ENCODE measurements at regions not wholly inside any gene's neighbourhood (a gene's known extent, or its start where the extent isn't known, plus 50 kb on each side); places are given as distances from the start of the nearest gene placed in this dataset.
"Not testable (repeated sequence)": the region's sequence is repeated elsewhere in the genome, so short reads cannot be mapped to it uniquely, and the experiment has no call there.

DNA sequence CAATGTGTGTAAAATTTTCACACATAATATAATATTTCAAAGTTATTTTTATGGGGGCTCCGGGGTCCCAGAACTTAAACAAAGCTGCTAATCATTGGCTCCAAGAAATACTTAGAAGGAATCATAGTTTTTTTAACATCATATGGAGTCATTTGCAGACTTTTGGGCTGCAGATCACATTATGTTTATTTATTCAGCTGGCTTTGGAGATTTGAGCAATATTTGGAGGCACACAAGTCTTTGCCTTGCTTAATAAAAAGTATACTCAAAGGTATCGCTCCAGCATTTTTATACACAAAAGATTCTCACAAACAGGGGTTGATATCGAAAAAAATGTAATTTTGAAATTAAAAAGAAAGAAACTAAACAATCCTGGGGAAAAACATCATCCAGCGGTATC, 382.5 kb upstream of the TENM3 start:
- DNase-seq (ENCODE audit: extremely low read depth in 1 of 2, low read depth in 1 of 2) = no peak

DNA sequence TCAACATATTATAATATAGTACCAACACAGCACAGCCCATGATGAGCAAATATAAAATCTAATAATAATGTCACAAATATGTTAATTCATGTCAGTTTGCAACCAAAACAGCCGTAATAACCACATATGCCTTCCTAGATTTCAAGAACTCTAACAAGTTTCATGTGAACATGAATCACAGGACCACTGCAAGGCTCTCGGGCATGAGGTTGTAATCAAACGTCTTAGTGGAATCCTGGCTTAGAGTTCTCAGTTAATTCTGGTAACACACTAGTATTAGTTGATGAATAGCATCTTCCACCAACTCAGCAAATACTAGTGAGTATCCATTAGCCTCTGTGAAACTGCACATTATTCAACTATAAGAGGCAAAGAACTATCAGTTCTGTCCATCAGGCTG, 379.3 kb upstream of the TENM3 start:
- DNase-seq (ENCODE audit: extremely low read depth in 1 of 2, low read depth in 1 of 2) = no peak

DNA sequence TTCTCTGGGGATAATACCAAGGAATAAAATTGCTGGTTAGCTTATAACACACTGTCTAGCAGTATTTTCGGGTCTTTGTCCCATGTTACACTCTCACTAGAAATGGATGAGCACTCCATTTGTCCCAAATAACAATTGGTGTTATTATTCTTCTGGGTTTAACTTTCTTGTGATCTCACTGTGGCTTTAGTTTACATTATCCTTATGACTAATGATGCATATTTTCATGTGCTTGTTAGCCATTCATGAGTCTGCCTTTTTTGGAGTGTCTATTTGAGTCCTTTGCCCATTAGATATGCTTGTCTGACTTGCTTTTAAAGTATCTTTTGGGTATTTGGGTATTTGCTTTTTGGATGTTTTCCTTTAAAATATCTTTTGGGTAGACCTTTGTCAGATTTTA, 372.9 kb upstream of the TENM3 start:
- no peak for DNase-seq (ENCODE audit: extremely low read depth in 1 of 2, low read depth in 1 of 2)

DNA sequence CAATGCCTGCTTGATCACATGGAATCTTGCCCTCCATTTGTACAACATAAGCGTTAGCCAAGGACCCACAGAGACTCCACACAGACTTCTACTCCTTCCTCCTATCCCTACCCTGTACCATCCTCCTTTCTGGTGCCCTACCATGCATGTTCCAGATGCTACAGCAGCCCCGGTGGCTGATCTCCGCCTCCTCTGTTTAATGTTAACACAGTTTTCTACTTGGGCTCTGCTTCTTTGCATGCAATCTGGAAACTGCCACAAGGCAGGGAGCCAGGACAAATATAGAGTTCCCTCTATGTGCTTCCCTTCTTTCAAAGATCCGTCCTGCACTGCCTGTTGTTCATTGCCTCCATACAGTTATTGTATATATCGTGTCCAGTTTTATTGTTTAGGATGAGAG, 368.6 kb upstream of the TENM3 start:
- no peak for DNase-seq (ENCODE audit: extremely low read depth in 1 of 2, low read depth in 1 of 2)

DNA sequence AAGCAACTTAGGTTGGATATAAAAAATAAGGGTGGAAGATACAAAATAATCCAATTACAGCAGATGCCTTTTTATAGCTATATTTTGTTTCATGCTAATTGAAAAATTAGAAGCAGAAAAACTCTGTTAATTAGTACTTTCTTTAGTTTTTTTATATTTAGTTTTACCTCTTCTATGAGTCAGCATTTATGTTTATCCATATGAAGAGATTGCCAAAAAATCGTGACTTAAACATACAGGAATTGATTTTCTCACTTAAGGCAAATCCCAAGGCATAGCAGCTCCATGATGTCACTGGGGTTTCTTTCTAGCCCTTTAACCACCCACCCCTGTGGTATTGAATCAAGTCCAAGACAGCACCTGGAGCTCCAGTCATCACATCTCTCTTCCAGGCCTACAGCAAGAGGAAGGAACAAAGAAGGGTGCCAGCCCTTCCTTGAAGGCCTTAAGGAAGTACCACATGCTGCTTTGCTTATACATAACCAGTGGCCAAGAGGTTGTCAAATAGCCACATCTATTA, 365.8 kb upstream of the TENM3 start:
- DNase-seq (ENCODE audit: extremely low read depth in 1 of 2, low read depth in 1 of 2) = no peak

DNA sequence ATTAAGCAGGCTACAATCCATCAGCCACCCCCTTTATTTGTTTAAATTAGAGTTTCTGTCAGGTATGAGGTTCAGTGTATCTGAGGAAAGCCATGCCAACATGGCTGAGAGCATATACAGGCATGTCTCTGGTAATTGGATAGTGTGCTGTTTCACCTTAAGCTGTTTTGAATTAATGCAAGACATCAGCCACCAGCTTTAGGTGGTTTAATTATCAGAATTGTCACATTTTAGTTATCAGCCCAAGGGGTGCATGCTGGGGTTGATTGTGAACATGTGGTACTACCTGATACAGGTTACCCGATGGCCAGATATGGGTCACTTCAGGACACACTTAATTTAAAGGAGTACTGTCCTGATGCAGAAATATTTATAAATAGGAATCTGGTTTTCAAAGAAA, 353.2 kb upstream of the TENM3 start:
- DNase-seq (ENCODE audit: extremely low read depth in 1 of 2, low read depth in 1 of 2) = no peak

DNA sequence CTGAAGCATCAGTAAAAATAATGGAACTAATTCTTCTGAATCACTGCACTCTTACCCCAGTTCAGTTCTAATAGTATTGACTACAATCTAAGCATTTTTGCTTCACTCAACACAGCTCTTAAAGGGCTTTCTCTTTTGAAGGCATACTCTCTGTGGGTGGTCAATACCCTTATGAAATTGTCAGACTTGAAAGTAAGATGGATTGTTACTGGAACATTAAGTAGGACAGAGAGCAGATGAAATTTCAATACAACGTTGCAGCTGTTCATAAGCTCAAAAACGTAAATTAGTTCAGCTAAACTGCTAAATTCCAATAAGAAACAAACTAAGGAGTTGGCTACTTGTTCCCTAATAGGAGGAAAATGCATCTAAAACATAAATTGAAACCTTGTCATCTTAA, 352.3 kb upstream of the TENM3 start:
- DNase-seq (ENCODE audit: extremely low read depth in 1 of 2, low read depth in 1 of 2) = no peak

DNA sequence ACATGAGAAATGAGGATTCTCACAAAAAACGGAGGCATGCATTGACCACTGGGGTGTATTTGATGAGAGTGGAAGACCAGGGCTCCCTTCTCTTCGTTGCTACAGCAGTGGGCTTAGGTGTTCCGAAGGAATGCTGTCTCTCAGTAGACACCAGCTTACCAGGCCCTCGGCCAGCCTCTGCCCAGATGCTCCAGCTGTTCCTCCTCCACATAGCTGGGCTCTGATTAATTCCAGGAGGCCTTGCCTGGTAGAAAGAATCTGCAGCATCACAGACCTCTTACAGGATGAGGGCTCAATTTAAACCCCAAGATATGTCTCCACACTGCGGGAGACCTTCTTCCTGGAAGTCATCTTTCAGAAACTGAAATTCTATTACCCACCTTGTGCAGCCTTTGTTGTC, 346.6 kb upstream of the TENM3 start:
- DNase-seq (ENCODE audit: extremely low read depth in 1 of 2, low read depth in 1 of 2) = no peak

DNA sequence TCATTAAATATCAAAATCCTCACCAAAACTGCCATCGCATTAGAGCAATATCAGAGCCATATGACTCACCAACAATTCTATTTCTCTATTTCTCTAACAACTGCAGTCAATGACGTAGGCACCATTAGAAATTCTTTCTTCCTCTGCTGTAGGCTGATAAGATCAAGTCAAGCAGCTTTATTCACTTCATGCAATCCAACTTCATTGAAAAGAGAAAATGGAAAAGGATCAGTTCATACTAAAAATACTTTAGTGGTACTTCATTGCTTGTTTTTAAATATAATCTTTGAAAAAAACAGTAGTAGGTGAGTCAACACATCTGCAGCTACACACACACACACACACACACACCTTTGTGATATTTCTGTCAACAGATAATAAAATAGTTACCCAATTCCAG, 345.3 kb upstream of the TENM3 start:
- no peak for DNase-seq (ENCODE audit: extremely low read depth in 1 of 2, low read depth in 1 of 2)

DNA sequence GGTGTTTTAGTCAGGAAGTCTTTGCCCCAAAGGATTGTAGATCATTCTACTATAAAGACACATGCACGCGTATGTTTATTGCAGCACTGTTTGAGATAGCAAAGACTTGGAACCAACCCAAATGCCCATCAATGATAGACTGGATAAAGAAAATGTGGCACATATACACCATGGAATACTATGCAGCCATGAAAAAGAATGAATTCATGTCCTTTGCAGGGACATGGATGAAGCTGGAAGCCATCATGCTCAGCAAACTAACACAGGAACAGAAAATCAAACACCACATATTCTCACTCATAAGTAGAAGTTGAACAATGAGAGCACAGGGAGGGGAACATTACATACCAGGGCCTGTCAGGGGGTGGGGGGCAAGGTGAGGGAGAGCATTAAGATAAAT, 340.8 kb upstream of the TENM3 start:
- not testable (repeated sequence) for DNase-seq (ENCODE audit: extremely low read depth in 1 of 2, low read depth in 1 of 2)

DNA sequence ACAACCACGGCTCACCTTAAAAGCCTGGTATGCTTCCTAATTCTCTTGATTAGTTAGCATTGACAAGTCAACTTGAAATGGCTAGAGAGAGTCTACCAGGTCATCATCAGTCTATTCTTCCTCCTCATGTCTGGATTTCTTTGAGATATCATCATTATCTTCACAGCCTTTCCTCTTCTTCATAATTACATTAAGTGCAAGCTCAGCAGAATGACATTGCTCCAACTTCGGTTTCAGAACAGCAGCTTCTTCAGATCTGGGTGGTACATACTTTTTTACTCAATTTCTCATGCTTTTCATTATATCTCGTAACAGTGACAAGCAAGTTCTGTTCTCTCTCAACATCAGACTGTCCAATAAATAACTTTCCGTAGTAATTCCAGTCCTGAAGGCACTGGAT, 337.5 kb upstream of the TENM3 start:
- no peak for DNase-seq (ENCODE audit: extremely low read depth in 1 of 2, low read depth in 1 of 2)

DNA sequence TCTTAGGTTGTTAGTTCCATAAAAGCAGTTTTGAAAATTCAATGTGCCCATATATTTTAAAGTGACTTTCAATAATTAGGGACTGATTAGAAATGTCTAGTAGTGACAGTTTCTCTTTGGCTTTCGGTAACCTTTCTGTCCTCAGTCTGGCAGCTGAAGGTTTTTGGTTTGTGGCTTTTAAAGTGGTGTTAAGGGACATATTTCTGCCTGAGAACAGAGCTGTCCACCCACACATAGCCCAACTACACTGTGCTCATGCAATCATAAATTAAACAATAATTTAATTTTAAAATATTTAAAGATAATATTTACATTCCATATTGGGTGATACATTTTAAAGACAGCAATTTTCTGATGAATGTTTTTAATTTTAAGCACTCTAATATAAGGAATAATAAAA, 335.0 kb upstream of the TENM3 start:
- DNase-seq (ENCODE audit: extremely low read depth in 1 of 2, low read depth in 1 of 2) = no peak

DNA sequence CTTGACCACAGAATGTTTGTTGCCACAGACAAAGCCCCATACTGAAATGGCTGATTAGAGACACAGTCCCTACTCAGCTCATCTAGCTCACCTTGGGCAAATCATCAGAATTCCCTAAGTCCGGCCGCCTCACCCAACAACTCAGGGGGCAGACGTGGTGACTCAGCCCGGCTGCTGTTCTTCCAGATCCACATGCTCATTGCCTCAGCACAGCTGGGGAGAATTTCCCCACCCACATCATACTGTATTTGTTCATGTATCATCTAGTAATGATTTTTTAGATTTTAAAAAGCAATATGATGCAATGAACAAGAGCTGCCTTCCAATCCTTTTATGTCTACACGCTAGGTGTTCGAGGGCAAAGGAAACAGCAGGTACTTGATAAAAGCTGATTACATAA, 333.8 kb upstream of the TENM3 start:
- DNase-seq (ENCODE audit: extremely low read depth in 1 of 2, low read depth in 1 of 2) = no peak

DNA sequence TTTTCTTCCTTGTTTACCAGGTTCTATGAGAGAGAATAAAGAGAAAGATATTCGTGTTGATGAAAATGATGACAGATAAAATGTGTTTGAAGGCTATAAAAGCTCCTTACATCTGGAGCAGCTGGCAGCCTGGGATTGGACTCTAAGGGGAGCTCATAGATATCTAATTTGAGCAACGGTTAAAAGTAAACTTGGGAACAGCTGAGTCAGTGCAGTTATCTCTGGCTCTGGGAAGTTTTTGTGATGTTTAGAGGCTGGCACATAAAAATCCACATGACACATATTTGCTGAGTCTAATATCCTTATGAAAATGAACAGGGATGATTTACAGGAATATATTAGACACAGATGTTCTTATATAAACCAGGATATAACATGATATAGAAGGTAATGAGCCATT, 331.8 kb upstream of the TENM3 start:
- DNase-seq (ENCODE audit: extremely low read depth in 1 of 2, low read depth in 1 of 2) = no peak

DNA sequence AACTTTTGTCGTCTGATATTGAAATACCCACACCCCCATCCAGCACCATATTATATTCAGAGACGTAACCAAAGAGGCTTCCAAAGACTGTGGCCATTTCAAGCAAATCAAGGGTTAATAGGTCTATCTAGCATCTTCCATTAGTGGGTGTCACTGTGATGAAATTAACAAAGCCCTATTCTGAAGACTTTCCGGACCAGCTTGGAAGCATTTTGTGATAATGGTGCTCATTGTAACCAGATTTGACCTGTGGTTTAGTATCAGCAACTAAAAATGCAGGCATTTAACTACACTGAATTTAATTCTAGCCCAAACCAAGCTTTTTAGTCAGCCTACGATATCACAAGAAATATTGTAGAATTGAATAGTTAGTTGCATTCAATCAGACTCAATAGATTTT, 309.7 kb upstream of the TENM3 start:
- DNase-seq (ENCODE audit: extremely low read depth in 1 of 2, low read depth in 1 of 2) = no peak

DNA sequence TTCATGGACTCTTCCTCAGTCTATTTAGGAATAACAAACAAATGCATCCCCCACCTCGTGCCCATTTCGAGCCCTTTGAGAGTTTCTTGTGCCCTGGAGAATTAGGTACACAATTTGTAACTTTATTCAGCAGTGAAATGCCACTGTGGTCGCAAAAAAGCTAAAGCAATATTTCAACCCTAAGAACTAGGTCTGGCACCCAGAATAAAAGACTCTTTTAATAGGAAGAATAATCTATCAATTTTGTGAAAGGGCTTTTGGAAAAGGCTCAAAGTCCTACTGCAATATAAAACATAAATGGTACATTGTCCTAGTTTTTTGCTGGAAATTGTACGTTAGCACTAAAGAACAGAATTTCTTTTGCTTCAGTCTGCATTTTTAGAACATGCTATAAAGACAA, 304.6 kb upstream of the TENM3 start:
- no peak for DNase-seq (ENCODE audit: extremely low read depth in 1 of 2, low read depth in 1 of 2)

DNA sequence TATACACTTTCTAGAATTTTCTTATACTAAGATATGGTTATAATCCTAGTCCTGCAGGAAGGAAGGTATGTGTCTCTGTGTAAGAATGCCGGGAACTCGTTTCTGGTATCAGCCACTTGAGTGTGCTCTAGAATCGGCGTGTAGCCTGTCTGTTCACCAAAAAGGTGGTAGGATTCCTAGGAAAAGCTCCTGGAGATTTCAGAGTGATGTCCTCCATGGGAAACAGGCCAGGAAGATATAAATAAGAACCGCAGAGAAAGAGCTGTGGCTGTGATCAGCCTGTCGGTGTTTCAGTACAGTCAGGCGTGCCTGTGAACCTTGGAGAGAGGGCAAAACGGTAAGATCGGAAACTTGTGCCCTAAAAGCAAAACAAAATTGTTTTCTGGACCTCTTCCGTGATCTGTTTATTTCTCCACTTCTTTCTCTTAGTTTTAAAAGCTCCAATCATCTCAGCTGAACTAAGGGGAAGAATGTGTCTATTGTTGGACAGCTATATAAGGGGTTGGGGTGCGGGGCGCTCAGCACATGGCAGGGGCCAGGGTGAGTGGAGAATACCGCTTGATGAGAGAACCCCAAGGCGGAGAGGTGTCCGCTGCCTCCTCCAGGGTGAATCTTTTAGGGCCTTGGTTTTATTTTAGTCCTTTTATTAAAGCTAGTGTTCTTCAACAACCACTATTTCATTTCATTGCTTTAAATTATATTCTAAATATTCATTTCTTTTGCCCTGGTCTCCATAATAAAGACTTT, 303.8 kb upstream of the TENM3 start:
- no peak for DNase-seq (ENCODE audit: extremely low read depth in 1 of 2, low read depth in 1 of 2)

DNA sequence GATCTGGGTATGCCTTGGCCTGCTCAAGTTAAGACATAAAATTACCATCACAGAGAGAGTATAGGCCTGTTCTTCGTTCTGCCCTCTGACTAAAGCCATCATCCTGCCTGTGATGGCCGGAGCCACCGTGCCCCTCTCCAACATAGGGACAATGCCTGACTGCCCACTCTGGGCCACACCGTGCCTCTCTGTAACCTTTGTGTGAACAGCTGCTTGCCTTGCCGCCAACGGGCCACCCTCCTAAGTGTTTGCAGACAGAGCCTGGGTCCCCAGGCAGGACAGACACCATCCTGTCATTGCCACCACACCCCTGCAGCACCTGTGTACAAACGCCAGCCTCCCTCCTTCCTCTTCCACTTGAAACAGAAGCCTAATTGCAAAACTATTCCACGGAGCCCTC, 298.7 kb upstream of the TENM3 start:
- DNase-seq (ENCODE audit: extremely low read depth in 1 of 2, low read depth in 1 of 2) = no peak

DNA sequence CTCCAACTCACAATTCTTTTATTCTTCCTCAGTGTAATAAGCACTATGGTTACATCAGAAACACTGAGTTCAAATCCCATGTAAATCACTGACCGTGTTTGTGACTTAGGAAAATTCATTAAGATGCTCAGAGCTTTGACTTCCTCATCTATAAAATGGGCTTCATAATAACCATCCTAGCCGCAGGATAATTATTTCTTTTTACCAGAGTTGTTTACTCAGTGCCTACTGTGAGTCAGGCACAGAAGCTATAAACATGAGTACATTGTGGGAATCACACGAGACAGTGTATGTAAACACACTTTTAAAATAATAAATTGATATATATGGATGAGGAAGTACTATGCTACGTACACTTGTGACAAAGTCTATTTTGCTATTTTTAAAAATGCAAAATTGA, 296.3 kb upstream of the TENM3 start:
- no peak for DNase-seq (ENCODE audit: extremely low read depth in 1 of 2, low read depth in 1 of 2)

DNA sequence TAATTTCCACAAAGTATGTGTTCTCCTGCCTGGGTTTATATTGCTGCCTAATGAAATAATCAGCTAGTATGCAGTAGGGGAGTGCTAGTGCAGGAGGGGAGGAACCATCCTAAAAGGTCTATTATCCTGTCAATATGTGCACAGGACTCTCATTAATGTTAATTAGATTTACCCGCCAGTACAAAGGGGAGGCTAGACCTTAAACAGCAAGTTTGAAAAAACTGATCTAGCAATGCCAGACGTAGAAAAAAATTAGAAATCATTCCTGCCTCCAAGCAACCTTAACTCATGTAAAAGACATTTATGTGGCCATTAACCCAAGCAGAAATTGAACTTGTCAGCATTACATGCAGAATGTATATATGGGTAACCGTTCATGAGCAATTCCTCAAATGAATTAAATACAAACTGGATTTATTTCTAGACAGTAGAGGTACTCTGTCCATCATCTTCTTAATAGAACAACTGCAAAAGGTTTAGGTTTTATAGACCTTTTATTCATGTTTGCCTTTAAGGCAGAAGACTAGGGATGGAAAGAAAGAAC, 294.3 kb upstream of the TENM3 start:
- DNase-seq (ENCODE audit: extremely low read depth in 1 of 2, low read depth in 1 of 2) = no peak

DNA sequence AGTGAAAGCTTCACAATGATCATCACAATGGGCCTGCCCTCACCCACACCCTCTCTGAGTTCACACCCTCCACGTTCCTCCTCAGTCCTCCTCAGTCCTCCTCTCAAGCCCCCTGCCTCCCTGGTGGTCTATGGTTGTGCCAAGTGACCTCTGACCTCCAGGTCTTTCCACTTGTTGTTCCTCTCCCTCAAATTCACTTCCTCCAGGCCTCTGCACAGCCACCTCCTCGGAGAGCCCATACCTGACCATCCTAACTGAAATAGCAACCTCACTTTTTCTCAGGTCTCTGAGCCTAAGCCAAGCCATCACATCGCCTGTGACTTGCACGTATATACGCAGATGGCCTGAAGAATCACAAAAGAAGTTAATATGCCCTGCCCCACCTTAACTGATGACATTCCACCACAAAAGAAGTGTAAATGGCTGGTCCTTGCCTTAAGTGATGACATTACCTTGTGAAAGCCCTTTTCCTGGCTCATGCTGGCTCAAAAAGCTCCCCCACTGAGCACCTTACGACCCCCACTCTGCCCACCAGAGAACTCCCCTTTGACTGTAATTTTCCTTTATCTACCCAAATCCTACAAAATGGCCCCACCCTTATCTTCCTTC, 293.4 kb upstream of the TENM3 start:
- no peak for DNase-seq (ENCODE audit: extremely low read depth in 1 of 2, low read depth in 1 of 2)

DNA sequence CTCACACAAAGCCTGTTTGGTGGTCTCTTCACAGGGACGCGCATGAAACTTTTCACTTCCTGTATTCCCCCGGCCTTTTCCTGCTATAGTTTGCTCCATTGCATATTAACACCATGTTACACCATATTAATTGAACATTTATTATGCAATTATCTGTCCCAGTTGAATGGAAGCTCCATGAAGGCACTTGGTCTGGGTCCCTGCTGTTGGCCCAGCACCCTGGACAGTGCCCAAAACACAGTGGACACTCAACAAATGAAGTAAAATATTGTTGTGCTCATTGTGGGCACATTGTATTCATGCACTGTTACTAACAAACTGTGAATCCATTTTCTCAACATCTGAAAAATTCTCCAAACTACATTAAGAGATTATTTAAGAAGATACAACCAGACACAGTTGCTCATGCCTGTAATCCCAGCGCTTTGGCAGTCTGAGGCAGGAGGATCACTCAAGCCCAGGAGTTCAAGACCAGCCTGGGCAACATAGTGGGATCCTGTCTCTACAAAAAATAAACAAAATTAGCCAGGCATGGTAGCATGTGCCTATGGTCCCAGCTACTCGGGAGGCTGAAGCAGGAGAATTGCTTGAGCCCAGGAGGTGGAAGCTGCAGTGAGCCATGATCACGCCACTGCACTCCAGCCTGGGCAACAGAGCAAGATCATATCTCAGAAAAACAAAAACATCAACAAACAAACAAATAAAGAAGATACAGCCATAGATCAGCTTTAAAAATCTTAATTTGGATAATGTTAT, 292.7 kb upstream of the TENM3 start:
- no peak for DNase-seq (ENCODE audit: extremely low read depth in 1 of 2, low read depth in 1 of 2)
